Tibial nerve (tissue), 4 donors: ENCODE measurements at regions not wholly inside any gene's neighbourhood (a gene's known extent, or its start where the extent isn't known, plus 50 kb on each side); places are given as distances from the start of the nearest gene placed in this dataset.

Experiments used
- EP300 ChIP-seq, 2 donors: sonication (generic); formaldehyde crosslinking; IDR thresholded peaks; one replicate each; pipeline ENCODE4 v1.6.1; 2017; ENCODE audit warnings: antibody characterized with exemption in 2 of 2, mild to moderate bottlenecking in 1 of 2
- POLR2A ChIP-seq, 2 donors: fragments of 450-650 bp; IDR thresholded peaks; one replicate each; pipeline ENCODE4 v1.6.1; 2017; ENCODE audit warnings: antibody characterized with exemption in 2 of 2, mild to moderate bottlenecking in 2 of 2, moderate library complexity in 2 of 2
- TF ChIP-seq, protein P1 (sequence below), 5 experiments: fragments of 200-600 bp in 3 of 5; fragments of 450-650 bp in 2 of 5; sonication (generic) in 3 of 5; IDR thresholded peaks; one replicate each; pipeline ENCODE4 v1.5.1; 2016 to 2019; ENCODE audit warnings: antibody characterized with exemption in 5 of 5, mild to moderate bottlenecking in 3 of 5, moderate library complexity in 2 of 5

DNA sequence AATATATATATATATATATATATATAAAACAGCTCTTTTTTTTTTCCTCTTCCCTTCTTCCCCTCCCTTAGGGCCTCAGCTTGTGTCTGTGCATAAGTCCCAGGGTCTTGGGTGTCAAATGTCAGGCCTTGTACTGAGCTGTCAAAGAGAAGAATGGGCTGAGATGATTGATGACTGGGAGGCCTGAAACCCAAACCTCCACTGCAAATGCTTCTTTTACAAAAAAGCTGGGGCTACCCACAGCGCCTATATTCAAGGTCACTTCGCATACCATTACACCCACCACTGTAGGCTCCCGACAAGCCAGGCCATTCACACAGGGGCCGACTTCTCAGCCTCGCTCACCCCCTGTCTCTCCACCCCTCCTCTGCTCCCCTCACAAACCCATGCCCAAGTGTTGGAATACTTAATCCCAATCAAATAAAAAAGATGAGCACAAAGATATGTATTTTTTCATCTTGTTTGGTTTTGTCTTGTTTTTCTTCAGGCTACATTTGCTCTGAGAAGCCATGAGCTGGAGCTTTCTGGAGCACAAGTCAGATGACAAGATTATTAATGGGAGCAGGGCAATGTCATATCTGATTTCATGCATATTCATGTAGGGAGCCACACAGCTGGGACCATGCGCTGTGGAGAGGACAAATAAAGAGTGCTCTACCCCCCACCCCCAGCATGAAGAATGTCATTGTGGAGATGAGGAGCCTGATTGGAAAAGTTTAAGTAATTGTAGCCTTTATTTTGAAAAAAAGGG, 614.4 kb upstream of the NR2F2 start:
- TF ChIP-seq POLR2A (IDR thresholded peaks at IDR 0.05) (no peak), EP300 (IDR thresholded peaks at IDR 0.05) (no peak)
- TF ChIP-seq, protein P1, sequence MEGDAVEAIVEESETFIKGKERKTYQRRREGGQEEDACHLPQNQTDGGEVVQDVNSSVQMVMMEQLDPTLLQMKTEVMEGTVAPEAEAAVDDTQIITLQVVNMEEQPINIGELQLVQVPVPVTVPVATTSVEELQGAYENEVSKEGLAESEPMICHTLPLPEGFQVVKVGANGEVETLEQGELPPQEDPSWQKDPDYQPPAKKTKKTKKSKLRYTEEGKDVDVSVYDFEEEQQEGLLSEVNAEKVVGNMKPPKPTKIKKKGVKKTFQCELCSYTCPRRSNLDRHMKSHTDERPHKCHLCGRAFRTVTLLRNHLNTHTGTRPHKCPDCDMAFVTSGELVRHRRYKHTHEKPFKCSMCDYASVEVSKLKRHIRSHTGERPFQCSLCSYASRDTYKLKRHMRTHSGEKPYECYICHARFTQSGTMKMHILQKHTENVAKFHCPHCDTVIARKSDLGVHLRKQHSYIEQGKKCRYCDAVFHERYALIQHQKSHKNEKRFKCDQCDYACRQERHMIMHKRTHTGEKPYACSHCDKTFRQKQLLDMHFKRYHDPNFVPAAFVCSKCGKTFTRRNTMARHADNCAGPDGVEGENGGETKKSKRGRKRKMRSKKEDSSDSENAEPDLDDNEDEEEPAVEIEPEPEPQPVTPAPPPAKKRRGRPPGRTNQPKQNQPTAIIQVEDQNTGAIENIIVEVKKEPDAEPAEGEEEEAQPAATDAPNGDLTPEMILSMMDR (IDR thresholded peaks at IDR 0.05), result no peak
